ENCODE measurements at regions not wholly inside any gene's neighbourhood (a gene's known extent, or its start where the extent isn't known, plus 50 kb on each side); places are given as distances from the start of the nearest gene placed in this dataset.

DNA sequence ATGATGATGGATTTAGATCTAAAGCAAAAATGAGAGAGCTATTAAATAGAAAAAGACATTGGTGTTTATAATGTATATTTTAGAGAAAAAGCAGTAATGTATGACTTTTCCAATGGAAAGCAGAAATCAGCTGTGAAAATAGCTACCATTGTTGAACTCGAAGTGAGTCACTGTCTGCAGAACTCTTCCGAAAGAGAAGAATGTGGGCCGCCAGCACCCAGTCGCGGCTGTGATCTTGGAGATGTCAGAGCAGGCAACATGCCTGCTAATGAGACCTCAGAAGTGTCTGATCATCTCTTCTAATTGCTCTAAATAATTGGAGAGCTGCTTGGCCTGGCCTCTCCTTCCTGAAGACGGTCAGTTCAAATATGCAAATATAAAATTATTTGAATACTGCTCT, 333.6 kb upstream of the RUNX1 start:
- TF ChIP-seq TCF7L2 (IDR thresholded peaks at IDR 0.05; ENCODE audit: low read depth, low read length): no peak
- TF ChIP-seq POLR2A (IDR thresholded peaks at IDR 0.05; ENCODE audit: insufficient read depth in 1 of 2, low read depth in 2 of 2, low read length in 2 of 2): no peak
- no peak for TF ChIP-seq LRRFIP1 (CRISPR knock-in tag; conservative IDR thresholded peaks at IDR 0.05)

Data from HepG2 (cell line).